Epidermal melanocyte (primary cell): ENCODE measurements at regions not wholly inside any gene's neighbourhood (a gene's known extent, or its start where the extent isn't known, plus 50 kb on each side); places are given as distances from the start of the nearest gene placed in this dataset.

Experiments
- DNase-seq: peaks from one replicate; pipeline ENCODE4 v3.0.0; 2011; ENCODE audit warnings: low spot score; ENCODE audit not compliant: insufficient read length

DNA sequence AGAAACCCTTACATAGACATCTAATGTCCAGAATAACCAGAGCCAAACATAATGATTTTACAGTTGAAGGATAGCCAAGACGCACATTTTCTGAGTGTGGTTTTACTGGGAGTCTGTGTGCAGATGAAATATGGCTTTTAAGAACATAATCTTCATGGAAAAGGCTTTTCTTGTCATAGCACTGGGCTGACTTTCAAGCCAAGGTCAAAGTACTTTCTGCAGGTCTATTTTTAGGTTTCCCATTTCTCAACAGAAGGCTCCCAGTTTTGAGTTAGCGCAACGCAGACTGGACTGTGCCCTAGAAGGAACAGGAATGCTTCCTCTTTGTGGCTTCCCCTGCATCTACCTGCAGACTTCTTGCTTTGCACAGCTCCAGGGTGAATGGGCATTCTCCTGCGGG lies 92.3 kb upstream of the UPP2 start:
- no peak for DNase-seq

DNA sequence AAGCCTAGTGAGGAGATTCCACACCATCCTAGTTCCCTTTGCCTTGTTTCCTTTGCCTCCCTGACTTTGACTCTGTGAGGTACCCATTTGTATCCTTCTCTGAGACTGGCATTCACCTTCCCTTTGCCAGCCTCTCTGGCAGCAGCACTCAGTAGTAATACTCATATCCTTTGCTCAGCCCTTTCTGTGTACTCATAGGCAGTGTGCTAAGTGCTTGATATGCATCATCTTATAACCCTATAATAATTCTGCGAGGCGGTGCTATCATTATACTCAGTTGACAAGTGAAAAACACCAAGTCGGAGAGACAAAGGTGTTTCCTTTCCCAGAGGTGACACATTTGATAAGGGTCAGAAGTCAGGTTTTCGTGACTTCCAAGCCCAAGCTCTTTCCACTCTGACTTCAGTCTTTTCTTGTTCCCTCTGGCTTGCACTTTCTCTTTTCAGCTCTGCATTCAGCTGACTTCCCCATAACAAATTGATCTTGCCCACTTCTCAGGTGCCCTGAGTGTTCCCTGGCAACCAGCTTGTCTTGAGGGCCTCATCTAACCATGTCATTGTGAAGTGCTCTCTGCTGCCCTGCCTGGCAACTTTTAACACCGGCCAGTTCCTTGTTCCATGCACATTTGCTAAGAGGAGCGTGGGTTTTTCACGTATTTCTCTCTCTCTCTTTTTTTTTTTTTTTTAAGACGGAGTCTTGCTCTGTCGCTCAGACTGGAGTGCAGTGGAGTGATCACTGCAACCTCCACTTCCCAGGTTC lies 94.5 kb upstream of the UPP2 start:
- no peak for DNase-seq

DNA sequence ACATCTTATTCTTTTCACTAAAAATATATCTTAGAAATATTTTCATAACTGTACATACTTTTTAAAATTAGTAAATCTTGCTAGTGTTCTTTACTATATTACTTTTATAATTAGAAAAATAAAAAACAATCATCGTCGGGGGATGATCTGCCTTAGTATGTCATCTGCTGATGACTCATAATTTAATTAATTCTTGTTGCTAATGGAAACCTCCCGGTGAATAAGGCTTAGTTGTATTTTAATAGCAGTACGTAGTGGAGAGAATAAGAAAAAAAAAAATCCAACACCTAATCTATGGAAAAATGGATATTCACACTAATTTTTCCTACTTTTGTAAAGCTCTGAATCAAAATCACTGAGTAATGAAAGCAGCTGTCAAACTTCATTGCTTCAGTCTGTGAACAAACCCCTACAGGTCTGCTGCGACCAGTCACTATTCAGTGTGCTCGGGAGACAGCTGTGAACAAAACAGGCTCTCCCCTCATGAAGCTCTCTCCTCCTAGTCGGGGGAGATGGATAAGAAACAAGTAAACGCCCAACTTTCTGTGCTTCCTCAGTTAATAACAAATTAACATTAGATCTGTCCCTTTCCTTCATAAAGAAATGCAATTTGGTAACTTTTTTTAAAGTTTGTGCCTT lies 97.4 kb upstream of the UPP2 start:
- DNase-seq, result no peak

DNA sequence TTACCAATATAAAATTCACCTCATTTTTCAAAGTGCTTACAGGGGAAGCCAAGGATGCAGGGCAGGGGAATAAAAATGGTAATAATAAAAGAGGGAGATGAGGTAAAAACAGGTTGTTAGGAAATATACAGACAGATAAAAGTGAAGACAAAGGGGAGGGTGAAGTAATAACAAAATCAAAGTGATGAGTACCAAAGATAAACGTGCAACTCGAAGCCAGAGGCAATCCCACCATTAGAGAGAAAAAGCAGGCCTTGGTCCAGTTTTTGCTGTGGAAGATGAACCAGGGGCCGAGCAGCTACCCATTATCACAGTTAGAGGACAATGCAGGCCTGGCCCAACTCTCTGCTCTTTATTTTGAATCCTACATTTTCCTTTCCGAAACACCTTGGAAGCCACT lies 99.6 kb upstream of the UPP2 start:
- DNase-seq, result no peak

DNA sequence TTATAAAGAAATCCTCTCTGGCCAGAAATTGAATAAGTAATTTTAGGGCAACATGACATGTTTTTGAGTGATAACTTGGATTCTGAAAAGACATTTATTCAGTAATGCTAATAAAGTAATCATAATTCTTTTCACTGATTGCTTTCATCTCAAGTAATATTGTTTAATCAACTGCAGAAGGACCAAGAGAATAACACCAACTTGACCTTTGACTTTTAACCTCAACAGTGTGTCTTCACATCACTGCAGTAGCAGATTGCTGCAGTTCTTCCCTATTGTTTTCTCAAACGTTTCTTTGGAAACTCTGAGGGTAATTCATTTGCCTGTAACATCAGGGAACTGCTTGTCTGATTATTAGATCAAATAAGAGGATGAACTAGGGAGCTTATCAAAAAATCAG lies 104.9 kb upstream of the UPP2 start:
- no peak for DNase-seq

DNA sequence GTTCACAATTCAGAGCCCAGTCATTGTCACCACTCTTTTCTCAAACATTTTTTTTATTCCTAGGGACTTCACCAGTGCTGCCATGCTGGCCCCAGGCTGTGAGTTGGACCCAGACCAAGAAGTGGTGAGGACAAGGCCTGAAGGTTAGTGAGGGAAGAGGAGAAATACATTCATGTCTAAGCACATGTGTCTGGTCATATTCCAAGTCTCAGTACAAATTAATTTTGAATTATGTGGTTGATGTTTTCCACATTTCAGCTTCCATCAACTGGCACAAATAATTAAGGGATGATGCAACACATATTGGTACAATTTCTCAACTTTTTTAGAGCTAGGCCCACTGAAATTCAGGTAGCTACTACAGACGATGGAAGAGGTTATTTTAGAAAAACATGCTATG lies 106.6 kb upstream of the UPP2 start:
- no peak for DNase-seq

DNA sequence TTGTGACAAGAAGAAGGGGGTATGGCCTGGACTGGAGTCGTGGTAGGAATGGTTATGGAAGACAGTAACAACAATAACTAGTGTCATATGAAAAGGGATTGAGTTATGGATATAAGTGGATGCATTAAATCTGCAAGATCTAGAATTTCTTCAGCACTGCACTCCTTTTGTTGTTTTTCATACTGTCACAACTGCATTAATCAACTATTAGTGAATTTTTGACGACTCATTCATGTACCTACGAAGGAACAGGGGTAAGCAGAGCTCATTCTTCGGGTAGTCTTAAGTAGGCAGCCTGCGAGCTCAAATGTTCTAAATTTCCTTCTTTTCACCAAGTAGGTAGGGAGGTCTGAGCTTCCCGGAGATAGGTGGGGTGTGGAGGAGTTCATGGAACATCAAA lies 109.7 kb upstream of the UPP2 start:
- DNase-seq, result no peak

DNA sequence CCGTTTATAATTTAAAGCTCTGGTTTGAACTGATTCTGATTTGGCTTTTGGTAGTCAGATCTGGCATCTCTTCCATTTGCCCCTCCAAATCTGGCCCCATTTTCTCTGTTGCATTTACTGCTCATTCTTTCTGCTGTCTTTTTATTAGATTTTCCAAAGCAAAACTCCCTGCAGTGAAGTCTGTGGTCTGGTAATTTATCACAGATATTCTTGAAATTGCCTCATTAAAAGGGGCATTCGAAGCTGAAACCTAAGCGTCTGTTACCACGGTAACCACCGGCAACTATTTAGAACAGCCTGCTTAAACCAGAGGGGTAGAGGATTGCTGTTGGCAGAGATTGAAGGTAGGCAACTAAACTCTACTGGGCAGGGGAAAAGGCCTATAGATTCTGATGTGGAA lies 111.5 kb upstream of the UPP2 start:
- DNase-seq, result no peak

DNA sequence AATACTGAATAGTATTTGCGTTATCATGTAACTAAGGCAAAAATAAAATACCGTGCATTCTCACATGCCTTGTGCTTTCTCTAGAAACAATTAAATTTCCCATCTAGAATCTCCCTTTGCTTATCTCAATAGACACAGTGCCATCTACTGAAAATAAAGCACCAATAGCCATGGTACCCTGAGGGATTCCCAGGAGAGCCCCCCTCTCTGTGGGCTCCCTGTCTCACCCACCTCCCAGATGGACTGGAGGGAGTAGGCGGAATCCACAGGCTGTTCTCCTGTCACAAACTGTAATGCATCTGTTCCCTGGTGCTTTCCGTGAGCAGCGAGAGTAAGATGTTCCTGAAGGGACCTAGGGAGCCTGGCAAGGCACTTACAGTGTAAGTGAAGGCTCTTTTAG lies 112.4 kb upstream of the UPP2 start:
- DNase-seq, result no peak

DNA sequence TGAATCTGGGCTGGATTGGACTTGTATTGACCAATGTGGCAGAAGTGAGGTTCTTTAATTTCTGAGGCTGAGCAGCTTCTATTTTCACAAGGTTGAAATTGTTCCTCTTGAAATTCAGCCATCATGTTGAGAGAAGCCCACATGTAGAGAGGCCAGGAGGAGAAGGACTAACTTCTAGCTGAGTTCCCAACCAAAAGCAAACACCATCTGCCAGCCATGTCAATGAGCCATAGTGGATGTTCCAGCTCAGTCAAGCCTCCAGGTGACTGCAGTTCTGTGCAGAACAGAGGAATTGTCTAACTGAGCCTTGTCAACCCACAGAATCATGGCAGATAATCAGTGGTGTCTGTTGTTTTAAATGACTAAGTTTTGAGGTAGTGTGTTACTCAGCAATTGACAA lies 110.6 kb upstream of the ACVR1 start:
- DNase-seq, result no peak

DNA sequence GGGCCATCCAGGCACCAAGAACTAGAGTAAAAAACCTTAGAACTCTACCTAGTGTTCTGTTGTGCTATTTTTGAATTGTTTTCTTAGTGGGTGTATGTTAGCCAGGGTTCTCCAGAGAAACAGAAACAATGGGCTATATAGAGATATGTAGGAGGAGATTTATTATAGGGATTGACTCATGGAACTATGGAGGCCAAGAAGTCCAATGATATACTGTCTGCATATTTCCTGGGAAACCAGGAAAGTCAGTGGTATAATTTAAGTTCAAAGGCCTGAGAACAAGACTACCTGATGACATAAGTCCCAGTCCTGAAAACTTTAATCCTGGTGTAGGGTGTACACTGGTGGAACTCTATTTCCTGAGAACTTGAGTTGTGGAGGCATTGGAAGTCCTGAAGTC lies 108.7 kb upstream of the ACVR1 start:
- no peak for DNase-seq

DNA sequence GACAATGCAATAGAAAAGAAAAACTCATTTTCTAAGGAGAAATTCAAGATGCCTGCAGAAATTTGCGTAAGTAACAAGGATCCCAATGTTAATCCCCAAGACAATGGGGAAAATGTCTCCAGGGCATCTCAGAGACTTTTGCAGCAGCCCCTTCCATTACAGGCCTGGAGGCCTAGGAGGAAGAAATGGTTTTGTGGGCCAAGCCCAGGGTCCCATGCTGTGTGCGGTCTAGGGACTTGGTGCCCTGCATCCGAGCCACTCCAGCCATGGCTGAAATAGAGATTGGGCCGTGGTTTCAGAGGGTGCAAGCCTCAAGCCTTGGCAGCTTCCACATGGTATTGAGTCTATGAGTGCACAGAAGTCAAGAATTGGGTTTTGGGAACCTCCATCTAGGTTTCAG lies 103.9 kb upstream of the ACVR1 start:
- DNase-seq, result no peak

DNA sequence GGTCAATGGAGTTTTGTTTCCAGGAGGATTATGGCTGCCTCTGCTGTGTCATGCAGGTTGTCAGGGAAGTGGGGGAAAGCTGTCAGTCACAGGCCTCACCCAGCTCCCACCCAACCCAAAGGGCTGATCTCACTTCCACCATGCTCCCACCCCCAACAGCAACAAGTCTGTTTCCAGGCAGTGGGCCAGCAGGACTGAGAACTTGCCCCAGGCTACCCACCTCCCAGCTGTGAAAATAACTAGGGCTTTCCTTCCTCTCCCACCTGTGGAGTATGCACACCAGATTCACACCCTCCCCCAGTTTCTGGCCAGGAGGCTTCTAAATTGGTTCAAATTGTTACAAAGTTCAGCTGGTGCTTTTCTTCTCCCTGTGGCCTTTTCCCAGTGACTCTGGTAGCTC lies 95.6 kb upstream of the ACVR1 start:
- DNase-seq, result no peak

DNA sequence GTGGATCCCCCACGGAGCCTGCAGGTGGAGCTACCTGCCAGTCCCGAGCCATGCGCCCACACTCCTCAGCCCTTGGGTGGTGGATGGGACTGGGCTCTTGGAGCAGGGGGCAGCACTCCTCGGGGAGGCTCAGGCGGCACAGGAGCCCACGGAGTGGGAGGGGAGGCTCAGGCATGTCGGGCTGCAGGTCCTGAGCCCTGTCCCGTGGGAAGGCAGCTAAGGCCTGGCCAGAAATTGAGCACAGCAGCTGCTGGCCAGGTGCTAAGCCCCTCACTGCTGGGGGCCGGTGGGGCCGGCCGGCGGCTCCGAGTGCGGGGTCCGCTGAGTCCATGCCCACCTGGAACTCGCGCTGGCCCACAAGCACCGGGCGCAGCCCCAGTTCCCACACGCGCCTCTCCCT lies 91.7 kb upstream of the ACVR1 start:
- no peak for DNase-seq

DNA sequence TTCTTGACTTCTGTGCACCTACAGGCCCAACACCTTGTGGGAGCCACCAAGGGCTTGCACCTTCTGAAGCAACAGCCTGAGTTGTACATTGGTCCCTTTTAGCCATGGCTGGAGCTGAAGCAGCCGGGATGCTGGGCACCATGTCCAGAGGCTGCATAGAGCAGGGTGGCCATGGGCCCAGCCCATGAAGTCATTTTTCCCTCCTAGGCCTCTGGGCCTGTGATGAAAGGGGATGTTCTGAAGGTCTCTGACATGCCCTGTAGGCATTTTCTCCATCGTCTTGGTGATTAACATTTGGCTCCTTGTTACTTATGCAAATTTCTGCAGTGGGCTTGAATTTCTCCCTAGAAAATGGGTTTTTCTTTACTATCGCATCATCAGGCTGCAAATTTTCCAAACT lies 83.1 kb upstream of the ACVR1 start:
- DNase-seq, result no peak

DNA sequence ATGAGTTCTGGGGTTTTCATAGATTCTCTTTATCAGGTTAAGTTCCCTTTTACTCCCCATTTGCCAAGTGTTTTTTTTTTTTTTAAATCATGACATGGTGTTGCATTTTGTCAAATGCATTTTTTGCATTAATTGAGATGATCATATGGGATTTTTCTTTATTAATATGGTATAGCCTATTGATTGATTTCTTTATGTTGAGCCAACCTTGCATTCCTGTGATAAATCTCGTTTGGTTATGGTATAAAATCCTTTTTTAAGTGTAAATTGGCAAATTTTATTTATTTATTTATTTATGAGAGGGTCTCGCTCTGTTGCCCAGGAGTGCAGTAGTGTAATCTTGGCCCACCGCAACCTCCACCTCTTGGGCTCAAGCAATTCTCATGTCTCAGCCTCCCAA lies 81.5 kb upstream of the ACVR1 start:
- DNase-seq, result no peak

DNA sequence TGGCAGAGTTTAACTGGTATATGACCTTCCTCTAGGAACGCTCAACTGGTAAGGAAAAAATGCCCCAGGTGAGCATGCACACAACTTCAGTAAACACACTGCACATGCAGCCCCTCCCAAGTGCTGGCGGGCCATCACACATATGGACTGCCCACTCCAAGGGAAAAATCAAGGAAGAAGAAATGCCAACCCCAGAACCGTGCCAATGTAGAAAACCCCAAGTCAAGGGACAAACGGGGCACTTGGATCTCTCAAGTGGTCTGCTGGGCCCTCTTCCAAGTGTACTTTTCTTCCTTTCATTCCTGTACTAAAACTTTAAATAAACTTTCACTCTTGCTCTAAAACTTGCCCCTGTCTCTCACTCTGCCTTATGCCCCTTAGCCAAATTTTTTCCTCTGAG lies 76.4 kb upstream of the ACVR1 start:
- DNase-seq, result no peak

DNA sequence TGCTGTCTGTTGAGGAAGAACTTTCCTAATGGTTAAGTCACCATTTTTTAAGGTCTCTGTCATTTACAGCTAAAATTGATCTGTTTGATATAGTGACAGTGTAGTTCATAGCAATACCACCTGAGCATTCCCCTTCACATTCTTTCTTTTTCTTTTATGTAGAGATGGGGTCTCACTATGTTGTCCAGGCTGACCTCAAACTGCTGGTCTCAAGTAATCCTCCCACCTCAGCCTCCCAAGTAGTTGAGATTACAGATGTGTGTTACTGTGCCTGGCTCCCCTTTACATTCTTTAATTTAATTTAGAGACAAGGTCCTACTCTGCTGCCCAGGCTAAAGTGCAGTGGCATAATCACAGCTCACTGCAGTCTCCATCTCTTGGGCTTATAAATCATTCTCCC lies 72.7 kb upstream of the ACVR1 start:
- no peak for DNase-seq

DNA sequence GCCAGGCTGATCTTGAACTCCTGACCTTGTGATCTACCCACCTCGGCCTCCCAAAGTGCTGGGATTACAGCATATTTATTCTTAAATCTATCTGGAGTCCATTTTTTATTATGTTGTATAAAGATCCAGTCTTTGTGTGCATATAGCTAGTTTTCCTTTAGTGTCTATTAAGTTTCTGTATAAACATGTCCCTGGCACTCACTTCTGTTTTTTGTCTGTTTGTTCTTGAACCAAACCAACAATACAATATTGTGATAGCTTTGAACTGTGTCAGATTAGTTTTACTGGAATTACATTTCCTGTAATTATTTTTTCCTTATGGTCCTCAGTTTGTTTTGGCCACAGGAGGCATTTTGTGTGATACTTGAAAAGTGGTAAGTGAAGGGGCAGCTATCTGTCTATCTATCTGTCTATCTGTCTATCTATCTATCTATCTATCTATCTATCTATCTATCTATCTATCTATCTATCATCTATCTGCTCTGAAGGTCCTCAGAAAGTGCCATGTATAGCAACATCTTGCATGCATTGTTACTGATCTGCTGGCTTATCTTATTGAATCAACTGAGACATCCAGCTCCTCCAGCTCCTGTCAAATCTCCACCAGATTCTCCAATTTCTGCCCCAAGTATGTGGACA lies 70.9 kb upstream of the ACVR1 start:
- no peak for DNase-seq

DNA sequence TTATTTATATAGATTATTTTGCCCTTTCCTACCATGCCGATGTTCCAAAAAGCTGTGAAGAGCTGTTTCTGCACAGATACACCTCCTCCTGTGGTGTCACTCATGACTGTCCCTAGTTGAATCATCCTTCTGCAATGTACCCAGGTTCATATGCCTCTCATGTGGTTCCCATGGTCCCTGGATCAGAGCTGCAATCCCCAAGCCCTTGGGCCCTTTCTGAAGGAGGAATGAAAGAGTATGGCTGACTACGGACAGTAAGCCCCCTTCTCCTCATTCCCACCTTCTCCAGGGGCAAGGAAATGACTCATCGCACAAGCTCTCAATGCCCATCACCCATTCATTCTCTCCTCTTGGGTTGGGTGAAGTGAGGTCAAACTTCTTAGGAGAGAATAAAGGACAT lies 63.9 kb upstream of the ACVR1 start:
- no peak for DNase-seq

DNA sequence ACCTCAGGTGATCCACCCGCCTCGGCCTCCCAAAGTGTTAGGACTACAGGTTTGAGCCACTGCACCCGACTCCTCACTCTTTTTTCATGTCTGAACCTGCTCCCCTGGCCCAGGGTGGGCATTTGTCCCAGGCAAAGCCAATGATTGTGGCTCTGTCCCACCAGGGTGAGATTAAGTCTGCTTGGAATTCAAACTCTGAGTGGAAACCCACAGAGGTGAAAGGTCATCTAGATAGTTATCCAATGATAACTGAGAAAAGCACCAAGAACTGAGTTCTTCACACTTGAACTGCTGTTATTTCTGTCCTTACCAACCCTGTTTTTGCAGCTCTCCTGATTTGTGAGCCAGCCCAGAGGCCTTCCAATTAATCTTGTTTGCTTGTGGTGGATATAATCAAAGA lies 62.4 kb upstream of the ACVR1 start:
- DNase-seq, result no peak

DNA sequence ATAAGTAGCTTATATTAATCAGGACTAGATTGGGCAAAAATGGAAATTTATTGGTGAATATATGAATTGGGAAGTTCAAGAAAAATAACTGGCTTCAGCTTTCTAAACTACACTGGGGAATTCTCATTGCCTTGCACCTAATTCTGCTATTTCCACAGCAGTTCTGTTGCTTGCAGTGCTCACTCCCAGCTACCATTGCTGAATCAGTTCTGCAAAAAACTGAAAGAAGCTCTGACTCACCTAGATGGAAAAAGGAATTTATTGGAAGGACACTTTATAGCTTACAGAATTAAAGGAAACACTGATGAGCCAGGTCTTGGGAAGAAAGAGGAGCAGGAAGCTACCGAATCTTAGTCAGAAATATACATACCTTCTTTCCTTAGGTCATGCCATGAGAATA lies 60.3 kb upstream of the ACVR1 start:
- DNase-seq, result no peak

DNA sequence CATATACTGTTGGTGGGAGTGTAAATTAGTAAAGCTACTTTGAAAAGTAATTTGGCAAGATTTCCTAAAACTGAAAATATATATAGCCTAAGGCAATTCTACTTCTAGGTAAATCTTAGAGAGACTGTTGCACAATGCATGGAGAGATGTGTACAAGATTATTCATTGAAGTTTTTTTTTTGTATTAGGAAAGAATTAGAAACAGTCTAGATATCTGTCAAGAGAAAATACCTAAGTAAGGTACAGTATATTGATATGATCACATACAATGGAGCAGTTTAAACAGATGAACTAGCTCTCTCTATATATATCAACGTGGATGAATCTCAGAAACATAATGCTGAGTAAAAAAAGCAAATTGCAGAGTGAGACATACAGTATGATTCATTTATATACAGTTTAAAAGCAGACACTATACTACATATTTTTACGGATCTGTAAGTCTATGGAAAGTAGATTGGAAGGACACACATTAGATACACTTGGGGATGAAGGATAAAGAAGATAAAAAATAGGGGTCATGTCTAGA lies 59.3 kb upstream of the ACVR1 start:
- no peak for DNase-seq
